Left ventricle myocardium inferior (tissue), 1 donor: ENCODE measurements at regions not wholly inside any gene's neighbourhood (a gene's known extent, or its start where the extent isn't known, plus 50 kb on each side); places are given as distances from the start of the nearest gene placed in this dataset.

Source experiments
- DNase-seq: peaks from one replicate; pipeline ENCODE4 v3.0.0-alpha.2; 2020
- H3K27ac ChIP-seq: fragments of 200-600 bp; replicated peaks from 2 replicates; pipeline ENCODE4 v1.8.0; 2021
- H3K27me3 ChIP-seq: fragments of 200-600 bp; 2 replicates; pipeline ENCODE4 v1.8.0; 2021; ENCODE audit warnings: low read depth
- H3K36me3 ChIP-seq: fragments of 200-600 bp; 2 replicates; pipeline ENCODE4 v1.8.0; 2021
- H3K4me1 ChIP-seq: fragments of 200-600 bp; 2 replicates; pipeline ENCODE4 v1.8.0; 2021
- H3K4me3 ChIP-seq: fragments of 200-600 bp; 2 replicates; pipeline ENCODE4 v1.8.0; 2021; ENCODE audit warnings: mild to moderate bottlenecking, moderate library complexity
- H3K9me3 ChIP-seq: fragments of 200-600 bp; replicated peaks from 2 replicates; pipeline ENCODE4 v1.8.0; 2021
- intact Hi-C: fragments of 100-400 bp; cut with micrococcal nuclease; formaldehyde crosslinking; loops from one replicate; pipeline ENCODE4 v1.11.0; 2022
- TF ChIP-seq, protein P1 (sequence below): fragments of 200-600 bp; IDR thresholded peaks from 2 replicates; pipeline ENCODE4 v1.8.0; 2021; ENCODE audit warnings: antibody characterized with exemption, mild to moderate bottlenecking, borderline replicate concordance
- donor health status: DM: no; HTN: yes; CAD: no; lungs with severe emphysema.

DNA sequence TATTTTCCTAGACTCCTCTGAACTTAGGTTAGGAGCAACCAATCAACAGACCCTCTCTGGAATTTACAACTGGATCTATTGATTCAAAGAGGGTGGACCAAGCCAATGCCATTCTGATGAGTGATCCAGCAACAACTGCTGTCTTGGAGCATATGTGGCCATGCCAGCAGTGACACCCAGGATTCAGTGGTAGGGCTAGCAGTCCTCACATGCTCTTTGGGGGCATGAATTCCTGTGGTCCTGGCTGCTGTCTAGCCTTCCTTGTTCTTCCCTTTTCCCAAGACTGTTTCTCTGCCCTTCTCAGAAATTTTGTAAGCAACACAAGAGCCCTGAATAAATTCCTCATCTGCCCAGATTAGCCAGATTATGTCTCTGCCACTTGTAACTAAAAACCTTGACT lies 61.5 kb upstream of the GATB start:
- Histone ChIP-seq H3K4me3 (no peak overlapping the region), H3K4me1 (no peaks in the 10 kb centered on the region), H3K36me3 (no peaks in the 10 kb centered on the region), H3K27ac (no peak overlapping the region), H3K27me3 (no peaks in the 10 kb centered on the region), H3K9me3 (peaks cover 13% of the 10 kb centered on the region)
- intact Hi-C loops: no loop called here
- TF ChIP-seq, protein P1, sequence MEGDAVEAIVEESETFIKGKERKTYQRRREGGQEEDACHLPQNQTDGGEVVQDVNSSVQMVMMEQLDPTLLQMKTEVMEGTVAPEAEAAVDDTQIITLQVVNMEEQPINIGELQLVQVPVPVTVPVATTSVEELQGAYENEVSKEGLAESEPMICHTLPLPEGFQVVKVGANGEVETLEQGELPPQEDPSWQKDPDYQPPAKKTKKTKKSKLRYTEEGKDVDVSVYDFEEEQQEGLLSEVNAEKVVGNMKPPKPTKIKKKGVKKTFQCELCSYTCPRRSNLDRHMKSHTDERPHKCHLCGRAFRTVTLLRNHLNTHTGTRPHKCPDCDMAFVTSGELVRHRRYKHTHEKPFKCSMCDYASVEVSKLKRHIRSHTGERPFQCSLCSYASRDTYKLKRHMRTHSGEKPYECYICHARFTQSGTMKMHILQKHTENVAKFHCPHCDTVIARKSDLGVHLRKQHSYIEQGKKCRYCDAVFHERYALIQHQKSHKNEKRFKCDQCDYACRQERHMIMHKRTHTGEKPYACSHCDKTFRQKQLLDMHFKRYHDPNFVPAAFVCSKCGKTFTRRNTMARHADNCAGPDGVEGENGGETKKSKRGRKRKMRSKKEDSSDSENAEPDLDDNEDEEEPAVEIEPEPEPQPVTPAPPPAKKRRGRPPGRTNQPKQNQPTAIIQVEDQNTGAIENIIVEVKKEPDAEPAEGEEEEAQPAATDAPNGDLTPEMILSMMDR: no peak
- DNase-seq: no peak

DNA sequence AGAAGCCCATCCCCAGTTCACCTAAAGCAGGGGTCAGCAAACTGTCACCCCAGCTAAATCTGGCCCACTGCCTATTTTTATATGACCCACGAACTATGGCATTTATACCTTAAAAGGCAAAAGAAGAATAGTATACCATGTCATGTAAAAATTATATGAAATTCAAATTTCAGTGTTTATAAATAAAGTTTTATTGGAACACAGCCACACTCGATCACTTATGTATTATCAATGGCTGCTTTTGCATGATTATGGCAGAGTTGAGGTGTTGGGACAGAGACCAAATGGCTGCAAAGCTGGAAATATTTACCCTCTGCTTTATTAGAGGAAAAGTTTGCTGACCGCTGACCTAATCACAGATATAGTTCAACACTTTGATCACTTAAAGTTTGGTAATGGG lies 59.2 kb upstream of the GATB start:
- DNase-seq: no peak

DNA sequence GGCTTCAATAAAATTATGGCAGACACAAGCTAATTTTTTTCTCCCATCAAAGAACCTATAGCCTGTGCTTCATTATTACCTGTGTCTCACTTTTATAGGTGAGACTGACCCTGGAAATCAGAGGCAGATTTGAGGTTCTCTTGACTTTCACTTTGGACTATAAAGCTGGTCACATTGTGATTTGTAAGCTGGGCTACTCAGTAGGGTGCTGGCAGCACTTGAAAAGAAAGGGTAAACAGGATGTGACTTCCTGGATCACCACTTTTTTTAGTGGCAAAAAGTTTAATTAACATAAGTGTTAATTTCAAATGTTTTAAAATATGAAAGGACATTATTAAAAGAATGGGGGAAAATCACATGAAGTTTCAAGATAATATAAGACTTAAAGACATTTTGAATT lies 50.6 kb upstream of the GATB start:
- DNase-seq: no peak
- peaks cover 7% of the 10 kb centered on the region for H3K9me3 ChIP-seq
- H3K27ac ChIP-seq: no peak overlapping the region
- peaks cover 18% of the 10 kb centered on the region for H3K4me1 ChIP-seq
- intact Hi-C loops: no loop called here
- H3K27me3 ChIP-seq: no peaks in the 10 kb centered on the region
- no peaks in the 10 kb centered on the region for H3K36me3 ChIP-seq
- no peak overlapping the region for H3K4me3 ChIP-seq
- TF ChIP-seq, protein P1: no peak

More for the DNA sequence above, 59.2 kb upstream of the GATB start:
- TF ChIP-seq, protein P1: no peak
- H3K27me3 ChIP-seq: no peaks in the 10 kb centered on the region
- no peak overlapping the region for H3K4me3 ChIP-seq
- no peak overlapping the region for H3K27ac ChIP-seq
- intact Hi-C loops: no loop called here
- no peaks in the 10 kb centered on the region for H3K9me3 ChIP-seq
- H3K36me3 ChIP-seq: no peaks in the 10 kb centered on the region
- H3K4me1 ChIP-seq: no peaks in the 10 kb centered on the region
